HG03039 (cell line): ENCODE measurements at regions not wholly inside any gene's neighbourhood (a gene's known extent, or its start where the extent isn't known, plus 50 kb on each side); places are given as distances from the start of the nearest gene placed in this dataset.

Experiments
- ATAC-seq: cut with Tn5 transposase; IDR thresholded peaks from one replicate; pipeline ENCODE4 v1.9.1; 2021; ENCODE audit warnings: mild to moderate bottlenecking, moderate library complexity; ENCODE audit not compliant: unreplicated experiment

GRCh38 chr17:33750943-33751701 lies 458.0 kb upstream of the ASIC2 start:
- ATAC-seq: no peak

GRCh38 chr17:33751702-33752065 lies 458.6 kb upstream of the ASIC2 start:
- no peak for ATAC-seq

GRCh38 chr17:33753452-33753851 lies 460.4 kb upstream of the ASIC2 start:
- no peak for ATAC-seq

- ATAC-seq: no peak
Measured at GRCh38 chr17:33756021-33756420, 462.9 kb upstream of the ASIC2 start.

- no peak for ATAC-seq
Measured at GRCh38 chr17:33765871-33766270, 472.8 kb upstream of the ASIC2 start.

- no peak for ATAC-seq
Measured at GRCh38 chr17:33766721-33767120, 473.6 kb upstream of the ASIC2 start.

- ATAC-seq: no peak
Measured at GRCh38 chr17:33769066-33769465, 476.0 kb upstream of the ASIC2 start.

- no peak for ATAC-seq
Measured at GRCh38 chr17:33776304-33776703, 478.8 kb upstream of the CCL2 start.

- no peak for ATAC-seq
Measured at GRCh38 chr17:33776903-33777302, 478.2 kb upstream of the CCL2 start.

GRCh38 chr17:33777674-33778073 lies 477.4 kb upstream of the CCL2 start:
- no peak for ATAC-seq

- no peak for ATAC-seq
Measured at GRCh38 chr17:33778505-33779233, 476.4 kb upstream of the CCL2 start.

GRCh38 chr17:33779234-33779591 lies 475.9 kb upstream of the CCL2 start:
- ATAC-seq: no peak

- no peak for ATAC-seq
Measured at GRCh38 chr17:33785281-33785680, 469.8 kb upstream of the CCL2 start.

GRCh38 chr17:33786478-33786877 lies 468.6 kb upstream of the CCL2 start:
- ATAC-seq: no peak

GRCh38 chr17:33789658-33790057 lies 465.4 kb upstream of the CCL2 start:
- ATAC-seq: no peak

GRCh38 chr17:33797181-33797580 lies 457.9 kb upstream of the CCL2 start:
- ATAC-seq: no peak

GRCh38 chr17:33798308-33798707 lies 456.8 kb upstream of the CCL2 start:
- no peak for ATAC-seq

GRCh38 chr17:33802349-33803198 lies 452.5 kb upstream of the CCL2 start:
- ATAC-seq: no peak

GRCh38 chr17:33803199-33803685 lies 451.8 kb upstream of the CCL2 start:
- ATAC-seq: no peak

- ATAC-seq: no peak
Measured at GRCh38 chr17:33803686-33804085, 451.4 kb upstream of the CCL2 start.

GRCh38 chr17:33804401-33804800 lies 450.7 kb upstream of the CCL2 start:
- ATAC-seq: no peak

- no peak for ATAC-seq
Measured at GRCh38 chr17:33806631-33807030, 448.5 kb upstream of the CCL2 start.
